NCI-H524 treated with DMSO at 0.1 percent for 48 hours (cell line): ENCODE measurements at regions not wholly inside any gene's neighbourhood (a gene's known extent, or its start where the extent isn't known, plus 50 kb on each side); places are given as distances from the start of the nearest gene placed in this dataset.

ENCODE experiments used
- DNase-seq: peaks from one replicate; lab custom pipeline; 2025; lab: John Stamatoyannopoulos, UW

- no peak for DNase-seq
Measured at GRCh38 chr12:88417531-88417930, 162.7 kb downstream of the KITLG start.

GRCh38 chr12:88418856-88419497 is 161.3 kb downstream of the KITLG start:
- DNase-seq, result no peak

GRCh38 chr12:88419794-88420193 is 160.5 kb downstream of the KITLG start:
- no peak for DNase-seq

- no peak for DNase-seq
Measured at GRCh38 chr12:88420457-88420856, 159.8 kb downstream of the KITLG start.

- no peak for DNase-seq
Measured at GRCh38 chr12:88424791-88425730, 155.2 kb downstream of the KITLG start.

GRCh38 chr12:88428350-88428749 is 151.9 kb downstream of the KITLG start:
- no peak for DNase-seq

GRCh38 chr12:88431246-88431645 is 149.0 kb downstream of the KITLG start:
- no peak for DNase-seq

- no peak for DNase-seq
Measured at GRCh38 chr12:88432531-88433490, 147.5 kb downstream of the KITLG start.

GRCh38 chr12:88433997-88434703 is 146.1 kb downstream of the KITLG start:
- DNase-seq, result no peak

GRCh38 chr12:88435334-88436076 is 144.8 kb downstream of the KITLG start:
- DNase-seq, result no peak

GRCh38 chr12:88437226-88437625 is 143.0 kb downstream of the KITLG start:
- DNase-seq, result no peak
